ENCODE measurements at regions not wholly inside any gene's neighbourhood (a gene's known extent, or its start where the extent isn't known, plus 50 kb on each side); places are given as distances from the start of the nearest gene placed in this dataset.

GRCh38 chr2:16321256-16321655 lies 344.4 kb downstream of the CYRIA start:
- TF ChIP-seq CTCF (IDR thresholded peaks at IDR 0.05): no peak
- Mint-ChIP-seq H3K27ac (no peak overlapping the region), H3K9me3 (no peaks in the 10 kb centered on the region), H3K27me3 (ENCODE audit: low read depth, poor library complexity) (peaks cover 11% of the 10 kb centered on the region), H3K36me3 (ENCODE audit: low read depth) (no peaks in the 10 kb centered on the region), H3K4me3 (no peak overlapping the region), H3K4me1 (peaks cover 92% of the 10 kb centered on the region)
- no peak for DNase-seq

GRCh38 chr2:16320716-16321115 lies 344.9 kb downstream of the CYRIA start:
- peaks cover 92% of the 10 kb centered on the region for H3K4me1 Mint-ChIP-seq
- no peaks in the 10 kb centered on the region for H3K36me3 Mint-ChIP-seq (ENCODE audit: low read depth)
- TF ChIP-seq CTCF (IDR thresholded peaks at IDR 0.05): no peak
- no peaks in the 10 kb centered on the region for H3K9me3 Mint-ChIP-seq
- H3K4me3 Mint-ChIP-seq: no peak overlapping the region
- H3K27ac Mint-ChIP-seq: peak overlapping the region; percentile 59
- DNase-seq: no peak
- H3K27me3 Mint-ChIP-seq (ENCODE audit: low read depth, poor library complexity): peaks cover 11% of the 10 kb centered on the region

GRCh38 chr2:16319551-16320121 lies 346.0 kb downstream of the CYRIA start:
- peaks cover 92% of the 10 kb centered on the region for H3K4me1 Mint-ChIP-seq
- H3K27me3 Mint-ChIP-seq (ENCODE audit: low read depth, poor library complexity): peaks cover 11% of the 10 kb centered on the region
- H3K36me3 Mint-ChIP-seq (ENCODE audit: low read depth): no peaks in the 10 kb centered on the region
- H3K27ac Mint-ChIP-seq: peak overlapping the region; percentile 99
- peak; percentile 35 for DNase-seq
- H3K9me3 Mint-ChIP-seq: no peaks in the 10 kb centered on the region
- H3K4me3 Mint-ChIP-seq: no peak overlapping the region
- TF ChIP-seq CTCF (IDR thresholded peaks at IDR 0.05): no peak

- TF ChIP-seq CTCF (IDR thresholded peaks at IDR 0.05): no peak
- no peaks in the 10 kb centered on the region for H3K36me3 Mint-ChIP-seq (ENCODE audit: low read depth)
- peaks cover 11% of the 10 kb centered on the region for H3K27me3 Mint-ChIP-seq (ENCODE audit: low read depth, poor library complexity)
- peak overlapping the region; percentile 47 for H3K4me3 Mint-ChIP-seq
- H3K27ac Mint-ChIP-seq: peak overlapping the region; percentile 99
- H3K4me1 Mint-ChIP-seq: peaks cover 92% of the 10 kb centered on the region
- H3K9me3 Mint-ChIP-seq: no peaks in the 10 kb centered on the region
- DNase-seq: no peak
These were observed 347.0 kb downstream of the CYRIA start for GRCh38 chr2:16318474-16319195.

- peaks cover 8% of the 10 kb centered on the region for H3K27me3 Mint-ChIP-seq (ENCODE audit: low read depth, poor library complexity)
- H3K36me3 Mint-ChIP-seq (ENCODE audit: low read depth): no peaks in the 10 kb centered on the region
- DNase-seq: no peak
- H3K27ac Mint-ChIP-seq: peak overlapping the region; percentile 99
- H3K9me3 Mint-ChIP-seq: no peaks in the 10 kb centered on the region
- H3K4me1 Mint-ChIP-seq: peaks cover 90% of the 10 kb centered on the region
- TF ChIP-seq CTCF (IDR thresholded peaks at IDR 0.05): no peak
- H3K4me3 Mint-ChIP-seq: peak overlapping the region; percentile 47
These were observed 347.6 kb downstream of the CYRIA start for GRCh38 chr2:16318051-16318450.

Data from nephron progenitor cell (in vitro differentiated cells).